IMR-90 (cell line): ENCODE measurements at regions not wholly inside any gene's neighbourhood (a gene's known extent, or its start where the extent isn't known, plus 50 kb on each side); places are given as distances from the start of the nearest gene placed in this dataset.
A peak's percentile ranks its signal among the peaks of the same experiment; 100 is the strongest.

ENCODE experiments used
- ATAC-seq: fragments of 200-7000 bp; cut with Tn5 transposase; 2 replicates; pipeline ENCODE4 v1.9.1; 2020; ENCODE audit warnings: low read depth, mild to moderate bottlenecking, moderate library complexity
- BruUV-seq: library from RNA; stranded (reverse); fragments of 400-500 nt; replicated peaks from 2 replicates; lab custom pipeline; 2021; lab: Mats Ljungman, UMichigan
- CTCF ChIA-PET: fragments of 300-600 bp; formaldehyde crosslinking; extraction: SDS; loops from one replicate; lab custom pipeline; 2021; ENCODE audit warnings: antibody characterized with exemption; lab: Yijun Ruan, JAX
- POLR2A ChIA-PET: fragments of 300-600 bp; sonication (Branson Sonifier 250); formaldehyde crosslinking; loops from one replicate; lab custom pipeline; 2022; ENCODE audit warnings: antibody characterized with exemption; ENCODE audit not compliant: unreplicated experiment; lab: Charles Lee
- DNase-seq: peaks from one replicate; pipeline ENCODE4 v3.0.0; 2013
- H2AFZ ChIP-seq: replicated peaks from 2 replicates; pipeline ENCODE3; 2013; ENCODE audit warnings: low read length, mild to moderate bottlenecking; ENCODE audit not compliant: poor library complexity
- H2AK5ac ChIP-seq: 2 replicates; pipeline ENCODE4 v1.6.1; 2013; ENCODE audit warnings: low read depth, low read length, inconsistent platforms
- H2AK9ac ChIP-seq: replicated peaks from 2 replicates; pipeline ENCODE3; 2013; ENCODE audit warnings: mild to moderate bottlenecking, low read depth, low read length, moderate library complexity; ENCODE audit not compliant: poor library complexity
- H2BK120ac ChIP-seq: 2 replicates; pipeline ENCODE4 v1.6.1; 2013; ENCODE audit warnings: low read depth, low read length, inconsistent platforms
- H2BK15ac ChIP-seq: 3 replicates; pipeline ENCODE4 v1.6.1; 2013; ENCODE audit warnings: low read depth, low read length, inconsistent platforms
- H2BK20ac ChIP-seq: 2 replicates; pipeline ENCODE4 v1.6.1; 2013; ENCODE audit warnings: low read depth, mild to moderate bottlenecking, inconsistent platforms, low read length, moderate library complexity
- H2BK5ac ChIP-seq: 2 replicates; pipeline ENCODE4 v1.6.1; 2013; ENCODE audit warnings: mild to moderate bottlenecking, low read depth, low read length, inconsistent platforms; ENCODE audit not compliant: poor library complexity, severe bottlenecking
- H3K14ac ChIP-seq: replicated peaks from 2 replicates; pipeline ENCODE4 v1.6.1; 2013; ENCODE audit warnings: low read depth, low read length, inconsistent platforms
- H3K18ac ChIP-seq: 2 replicates; pipeline ENCODE4 v1.6.1; 2013; ENCODE audit warnings: low read depth, low read length, control low read depth
- H3K23ac ChIP-seq: 2 replicates; pipeline ENCODE4 v1.6.1; 2013; ENCODE audit warnings: low read depth, low read length, inconsistent platforms
- H3K27ac ChIP-seq: 2 replicates; pipeline ENCODE4 v1.5.1; 2013; ENCODE audit warnings: mild to moderate bottlenecking, control low read depth, low read length; ENCODE audit not compliant: insufficient read depth
- H3K27me3 ChIP-seq: 2 replicates; pipeline ENCODE4 v1.6.1; 2013; ENCODE audit warnings: low read length; ENCODE audit not compliant: control insufficient read depth, insufficient read depth
- H3K36me3 ChIP-seq: 2 replicates; pipeline ENCODE4 v1.6.1; 2013; ENCODE audit warnings: low read length, mixed read lengths; ENCODE audit not compliant: control insufficient read depth, insufficient read depth
- H3K4ac ChIP-seq: 2 replicates; pipeline ENCODE4 v1.6.1; 2013; ENCODE audit warnings: low read depth, low read length, inconsistent platforms
- H3K4me1 ChIP-seq: 2 replicates; pipeline ENCODE4 v1.6.1; 2013; ENCODE audit warnings: low read length, mixed read lengths; ENCODE audit not compliant: control insufficient read depth, insufficient read depth
- H3K4me2 ChIP-seq: 2 replicates; pipeline ENCODE4 v1.6.1; 2013; ENCODE audit warnings: low read depth, mild to moderate bottlenecking, control low read depth, low read length, moderate library complexity
- H3K4me3 ChIP-seq: 2 replicates; pipeline ENCODE4 v1.5.1; 2013; ENCODE audit warnings: low read depth, mild to moderate bottlenecking, control low read depth, low read length, moderate library complexity; ENCODE audit not compliant: insufficient read depth
- H3K56ac ChIP-seq: 2 replicates; pipeline ENCODE4 v1.6.1; 2013; ENCODE audit warnings: low read length, inconsistent platforms; ENCODE audit not compliant: insufficient read depth; ENCODE audit errors: extremely low read depth
- H3K79me1 ChIP-seq, 2 experiments: 2 replicates each; pipeline ENCODE4 v1.6.1; 2013; ENCODE audit warnings: low read length in 2 of 2, inconsistent platforms in 1 of 2, low read depth in 1 of 2
- H3K9ac ChIP-seq: 2 replicates; pipeline ENCODE4 v1.6.1; 2013; ENCODE audit warnings: low read depth, low read length, control low read depth
- H3K9me1 ChIP-seq: 2 replicates; pipeline ENCODE4 v1.6.1; 2013; ENCODE audit warnings: low read length, inconsistent platforms; ENCODE audit not compliant: insufficient read depth
- H3K9me3 ChIP-seq: 2 replicates; pipeline ENCODE4 v1.6.1; 2013; ENCODE audit warnings: low read length; ENCODE audit not compliant: control insufficient read depth, insufficient read depth
- H4K20me1 ChIP-seq: 2 replicates; pipeline ENCODE4 v1.6.1; 2013; ENCODE audit warnings: low read length, inconsistent platforms; ENCODE audit not compliant: insufficient read depth
- H4K5ac ChIP-seq: 2 replicates; pipeline ENCODE4 v1.6.1; 2013; ENCODE audit warnings: mild to moderate bottlenecking, low read depth, low read length, control low read depth
- H4K8ac ChIP-seq, 2 experiments: 2 replicates each; pipeline ENCODE4 v1.6.1; 2013; ENCODE audit warnings: low read depth in 2 of 2, low read length in 2 of 2, control low read depth in 1 of 2, inconsistent platforms in 1 of 2
- H4K91ac ChIP-seq: 2 replicates; pipeline ENCODE4 v1.6.1; 2013; ENCODE audit warnings: low read depth, low read length, inconsistent platforms; ENCODE audit not compliant: insufficient read depth
- BHLHE40 ChIP-seq: fragments of 150-350 bp; IDR thresholded peaks from 2 replicates; pipeline ENCODE4 v1.6.1; 2016; ENCODE audit warnings: mild to moderate bottlenecking, low read depth, low read length
- CHD1 ChIP-seq: IDR thresholded peaks from 2 replicates; pipeline ENCODE4 v1.6.1; 2012; ENCODE audit warnings: low read depth, low read length, improper control_type of control experiment
- MAFK ChIP-seq: IDR thresholded peaks from 2 replicates; pipeline ENCODE4 v1.6.1; 2012; ENCODE audit warnings: low read depth, low read length, improper control_type of control experiment
- MXI1 ChIP-seq: IDR thresholded peaks from 2 replicates; pipeline ENCODE4 v1.6.1; 2012; ENCODE audit warnings: low read depth, mild to moderate bottlenecking, low read length, moderate library complexity, borderline replicate concordance
- RAD21 ChIP-seq: IDR thresholded peaks from 2 replicates; pipeline ENCODE4 v1.6.1; 2012; ENCODE audit warnings: low read length, improper control_type of control experiment
- RCOR1 ChIP-seq: IDR thresholded peaks from 2 replicates; pipeline ENCODE4 v1.6.1; 2012; ENCODE audit warnings: mild to moderate bottlenecking, low read length, improper control_type of control experiment; ENCODE audit not compliant: insufficient replicate concordance
- USF2 ChIP-seq: fragments of 150-350 bp; IDR thresholded peaks from 2 replicates; pipeline ENCODE4 v1.6.1; 2017; ENCODE audit warnings: mild to moderate bottlenecking, antibody characterized with exemption, low read length, low read depth
- dilution Hi-C: fragments of 300-500 bp; cut with HindIII; formaldehyde crosslinking; loops from one replicate; pipeline ENCODE4 v1.14.3; 2018; ENCODE audit warnings: low sequenced_read_pairs; ENCODE audit not compliant: unreplicated experiment
- in situ Hi-C: fragments of 300-500 bp; cut with MboI; formaldehyde crosslinking; loops from 3 replicates; pipeline ENCODE4 v1.14.3; 2019; ENCODE audit warnings: low sequenced_read_pairs, inconsistent platforms, mixed read lengths
- intact Hi-C: fragments of 100-400 bp; cut with micrococcal nuclease; formaldehyde crosslinking; loops from 2 replicates; pipeline ENCODE4 v1.10.0; 2022

GRCh38 chr3:22765679-22766078 is 437.4 kb upstream of the UBE2E2 start:
- no peak overlapping the region for H2BK20ac ChIP-seq
- no peak overlapping the region for H3K4me3 ChIP-seq
- DNase-seq (no peak), ATAC-seq (no peak)
- H3K36me3 ChIP-seq = no peaks in the 10 kb centered on the region
- TF ChIP-seq MXI1 (no peak), MAFK (peak; percentile 64), RCOR1 (no peak), USF2 (no peak), BHLHE40 (no peak), CHD1 (no peak), RAD21 (no peak)
- no peak overlapping the region for H2BK120ac ChIP-seq
- no peaks in the 10 kb centered on the region for H3K79me1 ChIP-seq
- H3K9ac ChIP-seq = no peak overlapping the region
- in situ Hi-C loops (no loop called here), dilution Hi-C loops (no loop called here), intact Hi-C loops (no loop called here)
- no peak overlapping the region for H2BK15ac ChIP-seq
- H3K27me3 ChIP-seq = no peaks in the 10 kb centered on the region
- H4K91ac ChIP-seq = no peak overlapping the region
- H2AFZ ChIP-seq = no peak overlapping the region
- H3K14ac ChIP-seq = no peak overlapping the region
- BruUV-seq = no TSS peak
- no peak overlapping the region for H4K8ac ChIP-seq
- ChIA-PET POLR2A (no interaction called here), CTCF (no interaction called here)
- no peak overlapping the region for H3K4ac ChIP-seq
- no peak overlapping the region for H3K27ac ChIP-seq
- no peak overlapping the region for H4K5ac ChIP-seq
- no peak overlapping the region for H3K18ac ChIP-seq
- H2AK9ac ChIP-seq = no peak overlapping the region
- no peaks in the 10 kb centered on the region for H3K4me1 ChIP-seq
- no peak overlapping the region for H3K23ac ChIP-seq
- no peak overlapping the region for H2AK5ac ChIP-seq
- H3K9me1 ChIP-seq = no peaks in the 10 kb centered on the region
- no peaks in the 10 kb centered on the region for H4K20me1 ChIP-seq
- H3K9me3 ChIP-seq = peaks cover 2% of the 10 kb centered on the region; the same call in 1 of the 2 replicates
- no peak overlapping the region for H3K56ac ChIP-seq
- H3K4me2 ChIP-seq = no peak overlapping the region
- no peak overlapping the region for H2BK5ac ChIP-seq
